Liver (tissue), 8 donors: ENCODE measurements at regions not wholly inside any gene's neighbourhood (a gene's known extent, or its start where the extent isn't known, plus 50 kb on each side); places are given as distances from the start of the nearest gene placed in this dataset.

ENCODE experiments used
- DNase-seq: peaks from one replicate; pipeline ENCODE4 v3.0.0-alpha.2; 2017; ENCODE audit warnings: low spot score
- H3K27ac ChIP-seq, 2 donors: one replicate each; pipeline ENCODE4 v1.7.0; 2013; ENCODE audit warnings: inconsistent platforms in 2 of 2, low read length in 2 of 2, control low read depth in 1 of 2, low read depth in 1 of 2, mild to moderate bottlenecking in 1 of 2
- H3K27me3 ChIP-seq, 4 donors: one replicate each; pipeline versions ENCODE4 v1.6.1 to v1.7.0; 2013; ENCODE audit warnings: low read length in 3 of 4, inconsistent platforms in 1 of 4, mild to moderate bottlenecking in 1 of 4, moderate library complexity in 1 of 4; ENCODE audit not compliant: control insufficient read depth in 4 of 4, insufficient read depth in 4 of 4
- H3K36me3 ChIP-seq, 4 donors: one replicate each; pipeline versions ENCODE4 v1.6.1 to v1.7.0; 2013; ENCODE audit warnings: low read length in 3 of 4, mild to moderate bottlenecking in 3 of 4, low read depth in 1 of 4, moderate library complexity in 1 of 4; ENCODE audit not compliant: control insufficient read depth in 4 of 4, insufficient read depth in 3 of 4
- H3K4me1 ChIP-seq, 4 donors: one replicate each; pipeline versions ENCODE4 v1.6.1 to v1.7.0; 2013; ENCODE audit warnings: low read length in 3 of 4, mild to moderate bottlenecking in 3 of 4, moderate library complexity in 1 of 4; ENCODE audit not compliant: control insufficient read depth in 4 of 4, insufficient read depth in 4 of 4
- H3K4me3 ChIP-seq, 3 donors: one replicate each; pipeline versions ENCODE4 v1.6.1 to v1.7.0; 2013; ENCODE audit warnings: low read length in 3 of 3, control low read depth in 1 of 3, low read depth in 1 of 3, mild to moderate bottlenecking in 1 of 3
- H3K9ac ChIP-seq, 2 donors: one replicate each; pipeline ENCODE4 v1.7.0; 2013; ENCODE audit warnings: low read length in 2 of 2, mild to moderate bottlenecking in 2 of 2, moderate library complexity in 2 of 2, control low read depth in 1 of 2, low read depth in 1 of 2
- H3K9me3 ChIP-seq, 4 donors: one replicate each; pipeline versions ENCODE4 v1.6.1 to v1.7.0; 2013; ENCODE audit warnings: low read length in 3 of 4; ENCODE audit not compliant: control insufficient read depth in 4 of 4
- ATF3 ChIP-seq: IDR thresholded peaks from 2 replicates; pipeline ENCODE4 v1.6.1; 2016; ENCODE audit warnings: antibody characterized with exemption
- CTCF ChIP-seq: fragments of 150-350 bp; IDR thresholded peaks from 2 replicates; pipeline ENCODE4 v1.5.1; 2017; ENCODE audit warnings: improper control_type of control experiment, low read depth, low read length; ENCODE audit not compliant: missing input control
- EGR1 ChIP-seq, 2 donors: IDR thresholded peaks; 2 replicates each; pipeline ENCODE4 v1.6.1; 2016 to 2018; ENCODE audit warnings: antibody characterized with exemption in 2 of 2, low read depth in 2 of 2
- FOXA1 ChIP-seq: IDR thresholded peaks from 2 replicates; pipeline ENCODE4 v1.6.1; 2016; ENCODE audit warnings: antibody characterized with exemption
- FOXA2 ChIP-seq: IDR thresholded peaks from 2 replicates; pipeline ENCODE4 v1.6.1; 2016; ENCODE audit warnings: antibody characterized with exemption
- GABPA ChIP-seq, 2 donors: IDR thresholded peaks in 1 of 2; conservative IDR thresholded peaks in 1 of 2; 2 replicates each; pipeline ENCODE4 v1.6.1; 2016; ENCODE audit warnings: antibody characterized with exemption in 2 of 2, mild to moderate bottlenecking in 1 of 2, moderate library complexity in 1 of 2
- HNF4A ChIP-seq, 2 donors: conservative IDR thresholded peaks; 2 replicates each; pipeline ENCODE4 v1.6.1; 2016; ENCODE audit warnings: antibody characterized with exemption in 2 of 2, mild to moderate bottlenecking in 2 of 2
- HNF4G ChIP-seq: IDR thresholded peaks from 2 replicates; pipeline ENCODE4 v1.6.1; 2016; ENCODE audit warnings: antibody characterized with exemption
- JUND ChIP-seq, 2 donors: IDR thresholded peaks; 2 replicates each; pipeline ENCODE4 v1.6.1; 2016; ENCODE audit warnings: antibody characterized with exemption in 2 of 2
- MAX ChIP-seq: IDR thresholded peaks from 2 replicates; pipeline ENCODE4 v1.6.1; 2016; ENCODE audit warnings: antibody characterized with exemption
- NR2F2 ChIP-seq: IDR thresholded peaks from 2 replicates; pipeline ENCODE4 v1.6.1; 2016; ENCODE audit warnings: antibody characterized with exemption
- RAD21 ChIP-seq, 2 donors: IDR thresholded peaks; 2 replicates each; pipeline ENCODE4 v1.6.1; 2016; ENCODE audit warnings: antibody characterized with exemption in 2 of 2, mild to moderate bottlenecking in 2 of 2
- REST ChIP-seq: IDR thresholded peaks from 2 replicates; pipeline ENCODE4 v1.6.1; 2016; ENCODE audit warnings: antibody characterized with exemption, mild to moderate bottlenecking
- RXRA ChIP-seq, 2 donors: IDR thresholded peaks; 2 replicates each; pipeline ENCODE4 v1.6.1; 2017 to 2018; ENCODE audit warnings: antibody characterized with exemption in 2 of 2, mild to moderate bottlenecking in 1 of 2
- SP1 ChIP-seq: IDR thresholded peaks from 2 replicates; pipeline ENCODE4 v1.6.1; 2018; ENCODE audit warnings: antibody characterized with exemption, mild to moderate bottlenecking
- TAF1 ChIP-seq: conservative IDR thresholded peaks from 2 replicates; pipeline ENCODE4 v1.6.1; 2016; ENCODE audit warnings: antibody characterized with exemption, mild to moderate bottlenecking
- YY1 ChIP-seq: IDR thresholded peaks from 2 replicates; pipeline ENCODE4 v1.6.1; 2016; ENCODE audit warnings: antibody characterized with exemption, mild to moderate bottlenecking
- ZBTB33 ChIP-seq: IDR thresholded peaks from 2 replicates; pipeline ENCODE4 v1.6.1; 2016; ENCODE audit warnings: antibody characterized with exemption
- WGBS: extraction: QIAGEN DNeasy Blood & Tissue Kit; methylation state at CpG from one replicate; pipeline ENCODE4 v1.1.7; 2013; 5-methylcytosine and 5-hydroxymethylcytosine counted together
- donor health status: healthy.
- donor health status: healthy.
- donor health status: healthy.
- donor health status: healthy.
- donor health status: healthy.

- no peaks in the 10 kb centered on the region for H3K9me3 ChIP-seq
- H3K27ac ChIP-seq: no peak overlapping the region
- no peak for TF ChIP-seq RAD21 (IDR thresholded peaks at IDR 0.05)
- TF ChIP-seq SP1: no peak
- no peak for TF ChIP-seq HNF4G
- TF ChIP-seq ZBTB33: no peak
- TF ChIP-seq TAF1: no peak
- TF ChIP-seq JUND (IDR thresholded peaks at IDR 0.05): no peak
- TF ChIP-seq CTCF: no peak
- no peak for TF ChIP-seq NR2F2
- TF ChIP-seq REST: no peak
- no peak for TF ChIP-seq HNF4A (conservative IDR thresholded peaks at IDR 0.05)
- TF ChIP-seq ATF3: no peak
- TF ChIP-seq RXRA (IDR thresholded peaks at IDR 0.05): no peak
- no peak for TF ChIP-seq YY1
- no peak for TF ChIP-seq FOXA2
- no peak for TF ChIP-seq MAX
- TF ChIP-seq EGR1 (IDR thresholded peaks at IDR 0.05; ENCODE audit: low read depth in 2 of 2): no peak
- no peak for TF ChIP-seq GABPA (IDR thresholded peaks at IDR 0.05 in 1 of 2, conservative IDR thresholded peaks at IDR 0.05 in 1 of 2)
- TF ChIP-seq FOXA1: no peak
- H3K4me3 ChIP-seq: no peak overlapping the region
- no peak for DNase-seq
- WGBS: 85% methylated on average over 3 of the region's 3 CpGs
- no peaks in the 10 kb centered on the region for H3K36me3 ChIP-seq
- H3K9ac ChIP-seq: no peak overlapping the region
- H3K4me1 ChIP-seq: no peaks in the 10 kb centered on the region
- H3K27me3 ChIP-seq: peaks cover 0 to 6% (median 0%) of the 10 kb centered on the region in 4 donors
Observed at GRCh38 chr1:63101336-63101735, 221.0 kb upstream of the FOXD3 start.

- H3K27ac ChIP-seq: no peak overlapping the region
- H3K36me3 ChIP-seq: no peaks in the 10 kb centered on the region
- no peaks in the 10 kb centered on the region for H3K9me3 ChIP-seq
- H3K27me3 ChIP-seq: peaks cover 0 to 6% (median 0%) of the 10 kb centered on the region in 4 donors
- no peak overlapping the region for H3K9ac ChIP-seq
- WGBS: 69% methylated on average over 1 of the region's 1 CpG
- TF ChIP-seq RXRA (IDR thresholded peaks at IDR 0.05): no peak
- no peak for TF ChIP-seq TAF1
- TF ChIP-seq FOXA2: no peak
- no peak for TF ChIP-seq REST
- no peak for TF ChIP-seq ATF3
- no peak overlapping the region for H3K4me3 ChIP-seq
- H3K4me1 ChIP-seq: no peaks in the 10 kb centered on the region
- DNase-seq: no peak
Observed at GRCh38 chr1:63103682-63104081, 218.7 kb upstream of the FOXD3 start.
